Liver (tissue), 8 donors: ENCODE measurements at regions not wholly inside any gene's neighbourhood (a gene's known extent, or its start where the extent isn't known, plus 50 kb on each side); places are given as distances from the start of the nearest gene placed in this dataset.

ENCODE experiments used
- DNase-seq: peaks from one replicate; pipeline ENCODE4 v3.0.0-alpha.2; 2017; ENCODE audit warnings: low spot score
- H3K27ac ChIP-seq, 2 donors: one replicate each; pipeline ENCODE4 v1.7.0; 2013; ENCODE audit warnings: inconsistent platforms in 2 of 2, low read length in 2 of 2, control low read depth in 1 of 2, low read depth in 1 of 2, mild to moderate bottlenecking in 1 of 2
- H3K27me3 ChIP-seq, 4 donors: one replicate each; pipeline versions ENCODE4 v1.6.1 to v1.7.0; 2013; ENCODE audit warnings: low read length in 3 of 4, inconsistent platforms in 1 of 4, mild to moderate bottlenecking in 1 of 4, moderate library complexity in 1 of 4; ENCODE audit not compliant: control insufficient read depth in 4 of 4, insufficient read depth in 4 of 4
- H3K36me3 ChIP-seq, 4 donors: one replicate each; pipeline versions ENCODE4 v1.6.1 to v1.7.0; 2013; ENCODE audit warnings: low read length in 3 of 4, mild to moderate bottlenecking in 3 of 4, low read depth in 1 of 4, moderate library complexity in 1 of 4; ENCODE audit not compliant: control insufficient read depth in 4 of 4, insufficient read depth in 3 of 4
- H3K4me1 ChIP-seq, 4 donors: one replicate each; pipeline versions ENCODE4 v1.6.1 to v1.7.0; 2013; ENCODE audit warnings: low read length in 3 of 4, mild to moderate bottlenecking in 3 of 4, moderate library complexity in 1 of 4; ENCODE audit not compliant: control insufficient read depth in 4 of 4, insufficient read depth in 4 of 4
- H3K4me3 ChIP-seq, 3 donors: one replicate each; pipeline versions ENCODE4 v1.6.1 to v1.7.0; 2013; ENCODE audit warnings: low read length in 3 of 3, control low read depth in 1 of 3, low read depth in 1 of 3, mild to moderate bottlenecking in 1 of 3
- H3K9ac ChIP-seq, 2 donors: one replicate each; pipeline ENCODE4 v1.7.0; 2013; ENCODE audit warnings: low read length in 2 of 2, mild to moderate bottlenecking in 2 of 2, moderate library complexity in 2 of 2, control low read depth in 1 of 2, low read depth in 1 of 2
- H3K9me3 ChIP-seq, 4 donors: one replicate each; pipeline versions ENCODE4 v1.6.1 to v1.7.0; 2013; ENCODE audit warnings: low read length in 3 of 4; ENCODE audit not compliant: control insufficient read depth in 4 of 4
- CTCF ChIP-seq: fragments of 150-350 bp; IDR thresholded peaks from 2 replicates; pipeline ENCODE4 v1.5.1; 2017; ENCODE audit warnings: improper control_type of control experiment, low read depth, low read length; ENCODE audit not compliant: missing input control
- EGR1 ChIP-seq, 2 donors: IDR thresholded peaks; 2 replicates each; pipeline ENCODE4 v1.6.1; 2016 to 2018; ENCODE audit warnings: antibody characterized with exemption in 2 of 2, low read depth in 2 of 2
- FOXA1 ChIP-seq: IDR thresholded peaks from 2 replicates; pipeline ENCODE4 v1.6.1; 2016; ENCODE audit warnings: antibody characterized with exemption
- FOXA2 ChIP-seq: IDR thresholded peaks from 2 replicates; pipeline ENCODE4 v1.6.1; 2016; ENCODE audit warnings: antibody characterized with exemption
- GABPA ChIP-seq, 2 donors: IDR thresholded peaks in 1 of 2; conservative IDR thresholded peaks in 1 of 2; 2 replicates each; pipeline ENCODE4 v1.6.1; 2016; ENCODE audit warnings: antibody characterized with exemption in 2 of 2, mild to moderate bottlenecking in 1 of 2, moderate library complexity in 1 of 2
- HNF4A ChIP-seq, 2 donors: conservative IDR thresholded peaks; 2 replicates each; pipeline ENCODE4 v1.6.1; 2016; ENCODE audit warnings: antibody characterized with exemption in 2 of 2, mild to moderate bottlenecking in 2 of 2
- HNF4G ChIP-seq: IDR thresholded peaks from 2 replicates; pipeline ENCODE4 v1.6.1; 2016; ENCODE audit warnings: antibody characterized with exemption
- JUND ChIP-seq, 2 donors: IDR thresholded peaks; 2 replicates each; pipeline ENCODE4 v1.6.1; 2016; ENCODE audit warnings: antibody characterized with exemption in 2 of 2
- MAX ChIP-seq: IDR thresholded peaks from 2 replicates; pipeline ENCODE4 v1.6.1; 2016; ENCODE audit warnings: antibody characterized with exemption
- NR2F2 ChIP-seq: IDR thresholded peaks from 2 replicates; pipeline ENCODE4 v1.6.1; 2016; ENCODE audit warnings: antibody characterized with exemption
- RAD21 ChIP-seq, 2 donors: IDR thresholded peaks; 2 replicates each; pipeline ENCODE4 v1.6.1; 2016; ENCODE audit warnings: antibody characterized with exemption in 2 of 2, mild to moderate bottlenecking in 2 of 2
- REST ChIP-seq: IDR thresholded peaks from 2 replicates; pipeline ENCODE4 v1.6.1; 2016; ENCODE audit warnings: antibody characterized with exemption, mild to moderate bottlenecking
- RXRA ChIP-seq, 2 donors: IDR thresholded peaks; 2 replicates each; pipeline ENCODE4 v1.6.1; 2017 to 2018; ENCODE audit warnings: antibody characterized with exemption in 2 of 2, mild to moderate bottlenecking in 1 of 2
- SP1 ChIP-seq: IDR thresholded peaks from 2 replicates; pipeline ENCODE4 v1.6.1; 2018; ENCODE audit warnings: antibody characterized with exemption, mild to moderate bottlenecking
- TAF1 ChIP-seq: conservative IDR thresholded peaks from 2 replicates; pipeline ENCODE4 v1.6.1; 2016; ENCODE audit warnings: antibody characterized with exemption, mild to moderate bottlenecking
- YY1 ChIP-seq: IDR thresholded peaks from 2 replicates; pipeline ENCODE4 v1.6.1; 2016; ENCODE audit warnings: antibody characterized with exemption, mild to moderate bottlenecking
- ZBTB33 ChIP-seq: IDR thresholded peaks from 2 replicates; pipeline ENCODE4 v1.6.1; 2016; ENCODE audit warnings: antibody characterized with exemption
- WGBS: extraction: QIAGEN DNeasy Blood & Tissue Kit; methylation state at CpG from one replicate; pipeline ENCODE4 v1.1.7; 2013; 5-methylcytosine and 5-hydroxymethylcytosine counted together
- TF ChIP-seq, protein P1 (sequence below): IDR thresholded peaks from 2 replicates; pipeline ENCODE4 v1.6.1; 2016; ENCODE audit warnings: antibody characterized with exemption
- donor health status: healthy.
- donor health status: healthy.
- donor health status: healthy.
- donor health status: healthy.
- donor health status: healthy.

GRCh38 chr6:134714113-134714512, 235.8 kb downstream of the ALDH8A1 start:
- H3K9ac ChIP-seq: no peak overlapping the region
- H3K4me3 ChIP-seq: no peak overlapping the region
- no peak for TF ChIP-seq YY1
- TF ChIP-seq TAF1: no peak
- TF ChIP-seq JUND (IDR thresholded peaks at IDR 0.05): no peak
- TF ChIP-seq RAD21 (IDR thresholded peaks at IDR 0.05): no peak
- no peak for TF ChIP-seq REST
- TF ChIP-seq, protein P1, sequence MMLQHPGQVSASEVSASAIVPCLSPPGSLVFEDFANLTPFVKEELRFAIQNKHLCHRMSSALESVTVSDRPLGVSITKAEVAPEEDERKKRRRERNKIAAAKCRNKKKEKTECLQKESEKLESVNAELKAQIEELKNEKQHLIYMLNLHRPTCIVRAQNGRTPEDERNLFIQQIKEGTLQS: no peak
- TF ChIP-seq SP1: no peak
- TF ChIP-seq ZBTB33: no peak
- no peak for TF ChIP-seq FOXA2
- no peak for TF ChIP-seq MAX
- WGBS: 77% methylated on average over 4 of the region's 4 CpGs
- H3K36me3 ChIP-seq: no peaks in the 10 kb centered on the region
- no peak overlapping the region for H3K27ac ChIP-seq
- H3K4me1 ChIP-seq: no peaks in the 10 kb centered on the region
- no peaks in the 10 kb centered on the region for H3K9me3 ChIP-seq
- no peaks in the 10 kb centered on the region for H3K27me3 ChIP-seq
- DNase-seq: no peak

- no peak for DNase-seq
- Histone ChIP-seq H3K4me1 (peaks cover 0 to 7% (median 4%) of the 10 kb centered on the region in 4 donors), H3K36me3 (no peaks in the 10 kb centered on the region), H3K4me3 (no peak overlapping the region), H3K9ac (no peak overlapping the region), H3K9me3 (no peaks in the 10 kb centered on the region), H3K27me3 (no peaks in the 10 kb centered on the region), H3K27ac (no peak overlapping the region)
- TF ChIP-seq RAD21 (IDR thresholded peaks at IDR 0.05): no peak
- TF ChIP-seq JUND (IDR thresholded peaks at IDR 0.05): no peak
- no peak for TF ChIP-seq HNF4A (conservative IDR thresholded peaks at IDR 0.05)
- TF ChIP-seq GABPA (IDR thresholded peaks at IDR 0.05 in 1 of 2, conservative IDR thresholded peaks at IDR 0.05 in 1 of 2): no peak
- TF ChIP-seq MAX: no peak
- no peak for TF ChIP-seq FOXA2
- no peak for TF ChIP-seq RXRA (IDR thresholded peaks at IDR 0.05)
- TF ChIP-seq CTCF: no peak
- TF ChIP-seq SP1: no peak
- TF ChIP-seq TAF1: no peak
- TF ChIP-seq FOXA1: no peak
- TF ChIP-seq HNF4G: no peak
- no peak for TF ChIP-seq ZBTB33
- no peak for TF ChIP-seq REST
- TF ChIP-seq, protein P1: no peak
- TF ChIP-seq NR2F2: no peak
- TF ChIP-seq YY1: no peak
- TF ChIP-seq EGR1 (IDR thresholded peaks at IDR 0.05; ENCODE audit: low read depth in 2 of 2): no peak
Measured at GRCh38 chr6:134712311-134712710, 237.6 kb downstream of the ALDH8A1 start.
